ENCODE measurements at regions not wholly inside any gene's neighbourhood (a gene's known extent, or its start where the extent isn't known, plus 50 kb on each side); places are given as distances from the start of the nearest gene placed in this dataset.

DNA sequence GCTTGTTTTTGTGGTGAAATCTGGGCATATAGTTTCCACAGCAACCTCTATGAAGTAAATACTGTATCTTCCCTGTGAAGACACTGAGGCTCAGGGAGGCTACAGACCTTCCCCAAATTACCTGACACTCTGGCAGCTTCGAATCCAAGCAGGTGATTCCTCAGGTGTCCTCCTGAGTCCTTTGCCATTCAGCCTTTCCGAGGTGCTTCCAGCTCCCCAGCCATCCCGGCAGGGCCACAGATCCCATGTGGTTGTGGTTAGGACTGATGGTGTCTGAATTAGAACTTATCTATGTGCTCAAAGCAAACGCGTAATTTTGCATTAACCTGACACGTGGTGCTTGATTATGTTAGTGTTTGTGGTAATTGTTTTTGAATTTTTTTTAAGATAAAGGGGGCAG, 785.6 kb downstream of the BRD1 start:
- intact Hi-C loops (cut with micrococcal nuclease) = no loop called here
- TF ChIP-seq YY1 (IDR thresholded peaks at IDR 0.05; ENCODE audit: extremely low read depth, insufficient replicate concordance, low read depth, low read length) = no peak
- TF ChIP-seq ZNF274 (IDR thresholded peaks at IDR 0.05; ENCODE audit: low read depth, low read length) = no peak
- no peak for TF ChIP-seq EZH2phosphoT487 (IDR thresholded peaks at IDR 0.05; ENCODE audit: borderline replicate concordance)
- no peak for TF ChIP-seq JUND (IDR thresholded peaks at IDR 0.05)
- no peak for TF ChIP-seq EGR1 (IDR thresholded peaks at IDR 0.05; ENCODE audit: low read depth)
- TF ChIP-seq ELF1 (IDR thresholded peaks at IDR 0.05; ENCODE audit: borderline replicate concordance, low read depth) = no peak
- no peak for TF ChIP-seq ZFX (IDR thresholded peaks at IDR 0.05)
- no peak for TF ChIP-seq CEBPB (IDR thresholded peaks at IDR 0.05; ENCODE audit: low read depth)
- TF ChIP-seq SRF (IDR thresholded peaks at IDR 0.05; ENCODE audit: low read depth) = no peak
- TF ChIP-seq SP1 (IDR thresholded peaks at IDR 0.05; ENCODE audit: low read depth) = no peak
- TF ChIP-seq, protein P1, sequence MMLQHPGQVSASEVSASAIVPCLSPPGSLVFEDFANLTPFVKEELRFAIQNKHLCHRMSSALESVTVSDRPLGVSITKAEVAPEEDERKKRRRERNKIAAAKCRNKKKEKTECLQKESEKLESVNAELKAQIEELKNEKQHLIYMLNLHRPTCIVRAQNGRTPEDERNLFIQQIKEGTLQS (IDR thresholded peaks at IDR 0.05) = no peak
- RAD21 ChIA-PET (ENCODE audit: low non-redundant PET in 1 of 2, low total read pairs in 2 of 2, uncharacterized antibody in 2 of 2, unreplicated experiment in 2 of 2) = no interaction called here
- Histone ChIP-seq H3K4me3 (replicated peaks in 1 of 2; ENCODE audit: low read depth in 1 of 2, low read length in 2 of 2) (no peak overlapping the region), H3K27ac (ENCODE audit: low read depth, low read length) (no peak overlapping the region), H3K79me2 (ENCODE audit: insufficient read depth, low read length) (no peaks in the 10 kb centered on the region), H3K4me1 (ENCODE audit: control insufficient read depth in 1 of 2, insufficient read depth in 2 of 2, low read length in 2 of 2) (no peaks in the 10 kb centered on the region), H3K9ac (ENCODE audit: low read length) (no peak overlapping the region), H3K4me2 (ENCODE audit: low read length) (no peak overlapping the region), H3K27me3 (ENCODE audit: insufficient read depth, low read length) (peaks cover 15% of the 10 kb centered on the region; the same call in 1 of the 2 replicates), H3K9me2 (ENCODE audit: insufficient read depth) (no peaks in the 10 kb centered on the region), H2AFZ (ENCODE audit: low read depth, low read length, poor library complexity, severe bottlenecking) (no peak overlapping the region), H4K20me1 (ENCODE audit: insufficient read depth) (no peaks in the 10 kb centered on the region), H3K9me3 (ENCODE audit: control insufficient read depth in 1 of 2, insufficient read depth in 1 of 2, low read depth in 1 of 2, low read length in 2 of 2) (no peaks in the 10 kb centered on the region), H3K36me3 (ENCODE audit: control insufficient read depth in 1 of 2, insufficient read depth in 2 of 2, low read length in 2 of 2) (no peaks in the 10 kb centered on the region)
- POLR2A ChIA-PET = no interaction called here
- CTCF ChIA-PET = interaction anchor here (1.3 kb wide), 1 partner anchor 263 kb away, joined by 4 read pairs; no protein-coding TSS in a partner anchor
- ATAC-seq (no peak), DNase-seq (ENCODE audit: low read depth, low spot score) (no peak)
- BruUV-seq (replicated peaks) = no TSS peak

DNA sequence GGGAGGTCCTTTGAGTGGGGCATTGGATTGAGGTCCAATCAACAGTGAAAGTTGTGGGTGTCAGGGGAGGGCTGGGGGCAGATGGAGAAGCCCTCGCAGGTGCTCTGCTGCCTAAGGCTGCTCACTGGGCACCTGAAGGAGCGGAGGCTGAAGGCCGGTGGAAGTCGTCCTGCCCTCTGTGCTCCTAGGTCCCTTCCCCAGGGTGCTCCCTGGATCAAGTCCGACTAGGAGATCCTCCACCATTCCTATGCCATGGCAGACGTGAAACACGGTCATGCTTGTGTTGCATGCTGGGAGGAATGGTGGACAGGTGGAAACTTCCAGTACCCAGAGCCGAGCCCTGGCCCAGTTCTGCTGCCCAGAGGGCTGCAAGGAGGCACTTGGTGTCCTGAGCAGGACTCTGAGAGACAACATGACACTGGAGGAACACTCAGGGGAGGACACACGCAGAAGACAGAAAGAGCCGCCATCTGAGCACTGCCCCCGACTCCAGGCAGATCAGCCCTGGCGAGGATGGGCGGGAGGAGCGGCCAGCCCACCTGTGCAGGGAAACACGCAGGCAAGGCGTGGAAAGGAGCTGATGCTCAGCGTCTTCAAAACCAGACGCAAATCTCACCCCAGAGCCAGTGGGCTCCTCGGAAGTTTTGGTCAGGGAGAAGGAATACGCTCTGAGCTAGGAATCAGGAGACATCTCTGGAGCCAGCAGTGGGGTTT, 786.8 kb downstream of the BRD1 start:
- POLR2A ChIA-PET = no interaction called here
- no peak overlapping the region for H3K27ac ChIP-seq (ENCODE audit: low read depth, low read length)
- CTCF ChIA-PET = interaction anchor here (1.3 kb wide), 1 partner anchor 264 kb away, joined by 4 read pairs; no protein-coding TSS in a partner anchor
- H3K9me2 ChIP-seq (ENCODE audit: insufficient read depth) = no peaks in the 10 kb centered on the region
- no peak for ATAC-seq
- peaks cover 13% of the 10 kb centered on the region; the same call in 1 of the 2 replicates for H3K27me3 ChIP-seq (ENCODE audit: insufficient read depth, low read length)
- no peak overlapping the region for H3K4me3 ChIP-seq (replicated peaks in 1 of 2; ENCODE audit: low read depth in 1 of 2, low read length in 2 of 2)
- TF ChIP-seq EZH2 (IDR thresholded peaks at IDR 0.05) (no peak), SIN3A (IDR thresholded peaks at IDR 0.05; ENCODE audit: low read depth) (no peak), POLR2A (IDR thresholded peaks at IDR 0.05; ENCODE audit: borderline replicate concordance, extremely low read depth, insufficient read depth, insufficient read length) (no peak), CBX3 (IDR thresholded peaks at IDR 0.05; ENCODE audit: low read depth) (no peak), CEBPB (IDR thresholded peaks at IDR 0.05; ENCODE audit: low read depth) (no peak), ELF1 (IDR thresholded peaks at IDR 0.05; ENCODE audit: borderline replicate concordance, low read depth) (no peak), SP1 (IDR thresholded peaks at IDR 0.05; ENCODE audit: low read depth) (no peak), ZFX (IDR thresholded peaks at IDR 0.05) (no peak), TCF7L2 (IDR thresholded peaks at IDR 0.05; ENCODE audit: borderline replicate concordance, extremely low read depth, insufficient read depth, insufficient read length) (no peak), EGR1 (IDR thresholded peaks at IDR 0.05; ENCODE audit: low read depth) (no peak)
- TF ChIP-seq, protein P2, sequence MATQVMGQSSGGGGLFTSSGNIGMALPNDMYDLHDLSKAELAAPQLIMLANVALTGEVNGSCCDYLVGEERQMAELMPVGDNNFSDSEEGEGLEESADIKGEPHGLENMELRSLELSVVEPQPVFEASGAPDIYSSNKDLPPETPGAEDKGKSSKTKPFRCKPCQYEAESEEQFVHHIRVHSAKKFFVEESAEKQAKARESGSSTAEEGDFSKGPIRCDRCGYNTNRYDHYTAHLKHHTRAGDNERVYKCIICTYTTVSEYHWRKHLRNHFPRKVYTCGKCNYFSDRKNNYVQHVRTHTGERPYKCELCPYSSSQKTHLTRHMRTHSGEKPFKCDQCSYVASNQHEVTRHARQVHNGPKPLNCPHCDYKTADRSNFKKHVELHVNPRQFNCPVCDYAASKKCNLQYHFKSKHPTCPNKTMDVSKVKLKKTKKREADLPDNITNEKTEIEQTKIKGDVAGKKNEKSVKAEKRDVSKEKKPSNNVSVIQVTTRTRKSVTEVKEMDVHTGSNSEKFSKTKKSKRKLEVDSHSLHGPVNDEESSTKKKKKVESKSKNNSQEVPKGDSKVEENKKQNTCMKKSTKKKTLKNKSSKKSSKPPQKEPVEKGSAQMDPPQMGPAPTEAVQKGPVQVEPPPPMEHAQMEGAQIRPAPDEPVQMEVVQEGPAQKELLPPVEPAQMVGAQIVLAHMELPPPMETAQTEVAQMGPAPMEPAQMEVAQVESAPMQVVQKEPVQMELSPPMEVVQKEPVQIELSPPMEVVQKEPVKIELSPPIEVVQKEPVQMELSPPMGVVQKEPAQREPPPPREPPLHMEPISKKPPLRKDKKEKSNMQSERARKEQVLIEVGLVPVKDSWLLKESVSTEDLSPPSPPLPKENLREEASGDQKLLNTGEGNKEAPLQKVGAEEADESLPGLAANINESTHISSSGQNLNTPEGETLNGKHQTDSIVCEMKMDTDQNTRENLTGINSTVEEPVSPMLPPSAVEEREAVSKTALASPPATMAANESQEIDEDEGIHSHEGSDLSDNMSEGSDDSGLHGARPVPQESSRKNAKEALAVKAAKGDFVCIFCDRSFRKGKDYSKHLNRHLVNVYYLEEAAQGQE (IDR thresholded peaks at IDR 0.05; ENCODE audit: low read depth) = no peak
- no peak overlapping the region for H2AFZ ChIP-seq (ENCODE audit: low read depth, low read length, poor library complexity, severe bottlenecking)
- no peak overlapping the region for H3K9ac ChIP-seq (ENCODE audit: low read length)
- intact Hi-C loops (cut with micrococcal nuclease) = no loop called here
- H4K20me1 ChIP-seq (ENCODE audit: insufficient read depth) = no peaks in the 10 kb centered on the region
- no TSS peak for BruUV-seq (replicated peaks)
- no peaks in the 10 kb centered on the region for H3K36me3 ChIP-seq (ENCODE audit: control insufficient read depth in 1 of 2, insufficient read depth in 2 of 2, low read length in 2 of 2)
- H3K4me2 ChIP-seq (ENCODE audit: low read length) = no peak overlapping the region
- no peaks in the 10 kb centered on the region for H3K9me3 ChIP-seq (ENCODE audit: control insufficient read depth in 1 of 2, insufficient read depth in 1 of 2, low read depth in 1 of 2, low read length in 2 of 2)
- RAD21 ChIA-PET (ENCODE audit: low non-redundant PET in 1 of 2, low total read pairs in 2 of 2, uncharacterized antibody in 2 of 2, unreplicated experiment in 2 of 2) = no interaction called here
- no peaks in the 10 kb centered on the region for H3K4me1 ChIP-seq (ENCODE audit: control insufficient read depth in 1 of 2, insufficient read depth in 2 of 2, low read length in 2 of 2)
- no peak for DNase-seq (ENCODE audit: low read depth, low spot score)
- no peaks in the 10 kb centered on the region for H3K79me2 ChIP-seq (ENCODE audit: insufficient read depth, low read length)
